GM23248 (cell line): ENCODE measurements at regions not wholly inside any gene's neighbourhood (a gene's known extent, or its start where the extent isn't known, plus 50 kb on each side); places are given as distances from the start of the nearest gene placed in this dataset.

Experiments
- EZH2 ChIP-seq: fragments of 200-600 bp; sonication (generic); IDR thresholded peaks from 2 replicates; pipeline ENCODE4 v1.6.1; 2018; ENCODE audit warnings: antibody characterized with exemption, mild to moderate bottlenecking; ENCODE audit not compliant: insufficient read depth, poor library complexity, severe bottlenecking
- EZH2phosphoT487 ChIP-seq: fragments of 200-600 bp; sonication (generic); IDR thresholded peaks from 2 replicates; pipeline ENCODE4 v1.6.1; 2018; ENCODE audit warnings: antibody characterized with exemption, moderate library complexity, mild to moderate bottlenecking, low read depth; ENCODE audit not compliant: insufficient read depth

DNA sequence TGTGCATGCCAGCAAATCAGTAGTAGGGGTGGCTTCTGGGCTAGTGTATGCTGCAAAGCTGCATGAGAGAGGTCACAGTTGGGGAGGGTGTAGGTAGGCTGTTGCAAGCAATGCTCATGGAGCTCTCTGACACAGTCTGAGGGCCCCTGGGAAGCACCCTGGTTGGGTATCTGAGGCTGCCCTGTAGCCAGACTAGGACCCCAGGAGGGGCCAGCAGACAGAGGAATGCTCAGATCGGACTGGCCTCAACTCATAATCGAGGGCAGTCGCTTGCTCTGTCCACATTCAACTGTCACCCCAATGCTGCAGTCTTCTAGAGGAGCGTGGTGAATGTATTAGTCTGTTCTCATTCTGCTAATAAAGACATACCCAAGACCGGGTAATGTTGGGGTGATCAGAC lies 204.0 kb upstream of the ALG10 start:
- TF ChIP-seq EZH2 (no peak), EZH2phosphoT487 (no peak)
